ENCODE measurements at regions not wholly inside any gene's neighbourhood (a gene's known extent, or its start where the extent isn't known, plus 50 kb on each side); places are given as distances from the start of the nearest gene placed in this dataset.

DNA sequence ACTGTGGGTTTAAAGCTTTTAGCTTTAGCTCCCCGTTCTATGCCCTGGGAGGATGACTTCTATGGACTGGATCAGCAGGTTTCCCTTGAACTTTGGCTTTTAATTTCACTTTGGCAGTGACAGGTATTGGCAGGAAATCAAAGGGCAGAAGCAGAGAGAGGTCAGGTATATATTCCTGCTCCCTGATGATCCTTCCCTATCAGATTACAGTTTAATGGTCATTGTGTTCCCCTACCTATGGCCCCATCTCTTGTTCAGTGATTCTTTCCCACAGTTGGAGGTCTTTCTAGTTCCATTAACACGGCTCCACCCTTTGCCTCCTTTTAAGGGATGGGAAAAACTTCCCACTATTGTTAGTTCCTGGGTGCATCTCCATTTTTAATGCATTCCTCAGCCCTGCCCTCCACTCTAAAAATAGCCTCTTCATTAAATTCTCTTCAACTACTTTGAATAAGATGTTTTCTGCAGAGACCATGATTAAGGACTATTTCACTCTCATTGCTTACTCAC lies 107.8 kb upstream of the TMEM47 start (continued):
- TF ChIP-seq AGO1 (IDR thresholded peaks at IDR 0.05; ENCODE audit: low read depth, low read length, poor library complexity, severe bottlenecking) (no peak), ZZZ3 (CRISPR knock-in tag; IDR thresholded peaks at IDR 0.05; ENCODE audit: borderline replicate concordance) (no peak), ZNF777 (CRISPR knock-in tag; IDR thresholded peaks at IDR 0.05) (no peak), EP300 (IDR thresholded peaks at IDR 0.05; ENCODE audit: low read depth in 2 of 2, low read length in 2 of 2) (no peak), EP300 (CRISPR knock-in tag; IDR thresholded peaks at IDR 0.05; ENCODE audit: borderline replicate concordance) (no peak), FOXP1 (IDR thresholded peaks at IDR 0.05) (no peak), FOXP1 (CRISPR knock-in tag; IDR thresholded peaks at IDR 0.05) (no peak), PCBP1 (IDR thresholded peaks at IDR 0.05; ENCODE audit: borderline replicate concordance, low read depth, low read length) (no peak), KDM5A (IDR thresholded peaks at IDR 0.05; ENCODE audit: borderline replicate concordance, low read length) (no peak), JUN (CRISPR knock-in tag; IDR thresholded peaks at IDR 0.05) (no peak), MAZ (IDR thresholded peaks at IDR 0.05; ENCODE audit: borderline replicate concordance, low read depth, low read length) (no peak), MAZ (CRISPR knock-in tag; IDR thresholded peaks at IDR 0.05; ENCODE audit: low read depth) (no peak), ZC3H13 (CRISPR knock-in tag; IDR thresholded peaks at IDR 0.05) (no peak)
- TF ChIP-seq, protein P1, sequence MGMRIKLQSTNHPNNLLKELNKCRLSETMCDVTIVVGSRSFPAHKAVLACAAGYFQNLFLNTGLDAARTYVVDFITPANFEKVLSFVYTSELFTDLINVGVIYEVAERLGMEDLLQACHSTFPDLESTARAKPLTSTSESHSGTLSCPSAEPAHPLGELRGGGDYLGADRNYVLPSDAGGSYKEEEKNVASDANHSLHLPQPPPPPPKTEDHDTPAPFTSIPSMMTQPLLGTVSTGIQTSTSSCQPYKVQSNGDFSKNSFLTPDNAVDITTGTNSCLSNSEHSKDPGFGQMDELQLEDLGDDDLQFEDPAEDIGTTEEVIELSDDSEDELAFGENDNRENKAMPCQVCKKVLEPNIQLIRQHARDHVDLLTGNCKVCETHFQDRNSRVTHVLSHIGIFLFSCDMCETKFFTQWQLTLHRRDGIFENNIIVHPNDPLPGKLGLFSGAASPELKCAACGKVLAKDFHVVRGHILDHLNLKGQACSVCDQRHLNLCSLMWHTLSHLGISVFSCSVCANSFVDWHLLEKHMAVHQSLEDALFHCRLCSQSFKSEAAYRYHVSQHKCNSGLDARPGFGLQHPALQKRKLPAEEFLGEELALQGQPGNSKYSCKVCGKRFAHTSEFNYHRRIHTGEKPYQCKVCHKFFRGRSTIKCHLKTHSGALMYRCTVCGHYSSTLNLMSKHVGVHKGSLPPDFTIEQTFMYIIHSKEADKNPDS (CRISPR knock-in tag; IDR thresholded peaks at IDR 0.05): no peak
- TF ChIP-seq, protein P2, sequence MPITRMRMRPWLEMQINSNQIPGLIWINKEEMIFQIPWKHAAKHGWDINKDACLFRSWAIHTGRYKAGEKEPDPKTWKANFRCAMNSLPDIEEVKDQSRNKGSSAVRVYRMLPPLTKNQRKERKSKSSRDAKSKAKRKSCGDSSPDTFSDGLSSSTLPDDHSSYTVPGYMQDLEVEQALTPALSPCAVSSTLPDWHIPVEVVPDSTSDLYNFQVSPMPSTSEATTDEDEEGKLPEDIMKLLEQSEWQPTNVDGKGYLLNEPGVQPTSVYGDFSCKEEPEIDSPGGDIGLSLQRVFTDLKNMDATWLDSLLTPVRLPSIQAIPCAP (CRISPR knock-in tag; IDR thresholded peaks at IDR 0.05; ENCODE audit: low read depth): no peak
- TF ChIP-seq, protein P3, sequence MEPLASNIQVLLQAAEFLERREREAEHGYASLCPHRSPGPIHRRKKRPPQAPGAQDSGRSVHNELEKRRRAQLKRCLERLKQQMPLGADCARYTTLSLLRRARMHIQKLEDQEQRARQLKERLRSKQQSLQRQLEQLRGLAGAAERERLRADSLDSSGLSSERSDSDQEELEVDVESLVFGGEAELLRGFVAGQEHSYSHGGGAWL (CRISPR knock-in tag; IDR thresholded peaks at IDR 0.05): no peak
- TF ChIP-seq, protein P4, sequence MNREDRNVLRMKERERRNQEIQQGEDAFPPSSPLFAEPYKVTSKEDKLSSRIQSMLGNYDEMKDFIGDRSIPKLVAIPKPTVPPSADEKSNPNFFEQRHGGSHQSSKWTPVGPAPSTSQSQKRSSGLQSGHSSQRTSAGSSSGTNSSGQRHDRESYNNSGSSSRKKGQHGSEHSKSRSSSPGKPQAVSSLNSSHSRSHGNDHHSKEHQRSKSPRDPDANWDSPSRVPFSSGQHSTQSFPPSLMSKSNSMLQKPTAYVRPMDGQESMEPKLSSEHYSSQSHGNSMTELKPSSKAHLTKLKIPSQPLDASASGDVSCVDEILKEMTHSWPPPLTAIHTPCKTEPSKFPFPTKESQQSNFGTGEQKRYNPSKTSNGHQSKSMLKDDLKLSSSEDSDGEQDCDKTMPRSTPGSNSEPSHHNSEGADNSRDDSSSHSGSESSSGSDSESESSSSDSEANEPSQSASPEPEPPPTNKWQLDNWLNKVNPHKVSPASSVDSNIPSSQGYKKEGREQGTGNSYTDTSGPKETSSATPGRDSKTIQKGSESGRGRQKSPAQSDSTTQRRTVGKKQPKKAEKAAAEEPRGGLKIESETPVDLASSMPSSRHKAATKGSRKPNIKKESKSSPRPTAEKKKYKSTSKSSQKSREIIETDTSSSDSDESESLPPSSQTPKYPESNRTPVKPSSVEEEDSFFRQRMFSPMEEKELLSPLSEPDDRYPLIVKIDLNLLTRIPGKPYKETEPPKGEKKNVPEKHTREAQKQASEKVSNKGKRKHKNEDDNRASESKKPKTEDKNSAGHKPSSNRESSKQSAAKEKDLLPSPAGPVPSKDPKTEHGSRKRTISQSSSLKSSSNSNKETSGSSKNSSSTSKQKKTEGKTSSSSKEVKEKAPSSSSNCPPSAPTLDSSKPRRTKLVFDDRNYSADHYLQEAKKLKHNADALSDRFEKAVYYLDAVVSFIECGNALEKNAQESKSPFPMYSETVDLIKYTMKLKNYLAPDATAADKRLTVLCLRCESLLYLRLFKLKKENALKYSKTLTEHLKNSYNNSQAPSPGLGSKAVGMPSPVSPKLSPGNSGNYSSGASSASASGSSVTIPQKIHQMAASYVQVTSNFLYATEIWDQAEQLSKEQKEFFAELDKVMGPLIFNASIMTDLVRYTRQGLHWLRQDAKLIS (CRISPR knock-in tag; IDR thresholded peaks at IDR 0.05): no peak

All from HepG2 (cell line).